ENCODE measurements at regions not wholly inside any gene's neighbourhood (a gene's known extent, or its start where the extent isn't known, plus 50 kb on each side); places are given as distances from the start of the nearest gene placed in this dataset.

DNA sequence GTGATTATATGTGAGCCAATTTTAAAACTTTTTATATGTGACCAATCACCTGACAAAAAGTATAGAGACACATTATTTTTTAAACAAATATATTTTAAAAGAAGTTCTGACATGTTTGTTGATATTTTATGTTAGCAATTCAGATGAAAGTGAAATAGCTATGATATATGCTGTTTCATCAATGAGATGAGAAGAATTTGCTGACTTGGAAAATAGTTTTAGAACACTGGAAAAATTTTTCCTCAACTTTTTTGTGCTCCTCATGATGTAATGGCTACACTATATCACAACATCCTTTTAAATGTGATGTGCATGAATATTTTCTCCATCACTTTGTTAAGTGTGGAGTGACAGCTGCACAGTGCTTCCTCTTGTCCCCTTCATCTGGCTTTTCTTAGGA lies 434.0 kb downstream of the PLCL1 start:
- H2AFZ ChIP-seq (ENCODE audit: low read length): no peak overlapping the region
- no peaks in the 10 kb centered on the region for H3K9me2 ChIP-seq (replicated peaks; ENCODE audit: insufficient read depth, low read length)
- no peaks in the 10 kb centered on the region for H4K20me1 ChIP-seq (ENCODE audit: insufficient read depth, low read length)
- no peaks in the 10 kb centered on the region for H3K27me3 ChIP-seq (replicated peaks; ENCODE audit: insufficient read depth, low read length)
- H3K4me3 ChIP-seq (ENCODE audit: low read length): no peak overlapping the region
- H3K79me2 ChIP-seq (ENCODE audit: low read length): no peaks in the 10 kb centered on the region
- H3K4me1 ChIP-seq (ENCODE audit: low read length): no peaks in the 10 kb centered on the region
- no peak overlapping the region for H3K27ac ChIP-seq (ENCODE audit: low read length)
- H3K9ac ChIP-seq (ENCODE audit: low read length): no peak overlapping the region
- no peaks in the 10 kb centered on the region for H3K36me3 ChIP-seq (replicated peaks; ENCODE audit: insufficient read depth, low read length)
- H3K9me3 ChIP-seq (replicated peaks; ENCODE audit: insufficient read depth, low read length): no peaks in the 10 kb centered on the region
- DNase-seq: no peak
- no peaks in the 10 kb centered on the region for H3F3A ChIP-seq (ENCODE audit: insufficient read depth, low read length)
- no peak overlapping the region for H3K4me2 ChIP-seq (ENCODE audit: low read depth, low read length)
- TF ChIP-seq, protein P1, sequence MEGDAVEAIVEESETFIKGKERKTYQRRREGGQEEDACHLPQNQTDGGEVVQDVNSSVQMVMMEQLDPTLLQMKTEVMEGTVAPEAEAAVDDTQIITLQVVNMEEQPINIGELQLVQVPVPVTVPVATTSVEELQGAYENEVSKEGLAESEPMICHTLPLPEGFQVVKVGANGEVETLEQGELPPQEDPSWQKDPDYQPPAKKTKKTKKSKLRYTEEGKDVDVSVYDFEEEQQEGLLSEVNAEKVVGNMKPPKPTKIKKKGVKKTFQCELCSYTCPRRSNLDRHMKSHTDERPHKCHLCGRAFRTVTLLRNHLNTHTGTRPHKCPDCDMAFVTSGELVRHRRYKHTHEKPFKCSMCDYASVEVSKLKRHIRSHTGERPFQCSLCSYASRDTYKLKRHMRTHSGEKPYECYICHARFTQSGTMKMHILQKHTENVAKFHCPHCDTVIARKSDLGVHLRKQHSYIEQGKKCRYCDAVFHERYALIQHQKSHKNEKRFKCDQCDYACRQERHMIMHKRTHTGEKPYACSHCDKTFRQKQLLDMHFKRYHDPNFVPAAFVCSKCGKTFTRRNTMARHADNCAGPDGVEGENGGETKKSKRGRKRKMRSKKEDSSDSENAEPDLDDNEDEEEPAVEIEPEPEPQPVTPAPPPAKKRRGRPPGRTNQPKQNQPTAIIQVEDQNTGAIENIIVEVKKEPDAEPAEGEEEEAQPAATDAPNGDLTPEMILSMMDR (IDR thresholded peaks at IDR 0.05; ENCODE audit: low read length): no peak
- TF ChIP-seq EZH2phosphoT487 (IDR thresholded peaks at IDR 0.05; ENCODE audit: low read length): no peak
- TF ChIP-seq EZH2 (optimal IDR thresholded peaks at IDR 0.05; ENCODE audit: low read depth, low read length): no peak

DNA sequence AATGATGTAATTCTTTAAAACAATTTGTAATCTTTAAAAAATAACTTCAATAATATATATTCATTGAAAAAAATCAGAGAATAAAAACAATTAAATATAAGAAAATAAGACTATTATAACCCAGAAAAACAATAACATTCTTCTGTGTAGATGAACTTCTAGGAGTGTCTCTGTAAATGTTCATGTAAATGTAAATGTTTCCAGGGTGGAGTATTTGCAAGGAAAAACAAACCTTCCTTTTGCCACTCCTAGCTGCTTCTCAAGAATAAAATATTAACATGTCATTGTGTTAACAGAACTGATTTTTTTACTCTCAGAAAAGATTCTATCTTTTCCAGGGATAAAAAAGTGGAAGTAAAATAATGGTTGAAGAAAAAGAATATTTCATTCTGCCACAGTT lies 431.9 kb downstream of the PLCL1 start:
- Histone ChIP-seq H2AFZ (ENCODE audit: low read length) (no peak overlapping the region), H3K27me3 (replicated peaks; ENCODE audit: insufficient read depth, low read length) (no peaks in the 10 kb centered on the region)

DNA sequence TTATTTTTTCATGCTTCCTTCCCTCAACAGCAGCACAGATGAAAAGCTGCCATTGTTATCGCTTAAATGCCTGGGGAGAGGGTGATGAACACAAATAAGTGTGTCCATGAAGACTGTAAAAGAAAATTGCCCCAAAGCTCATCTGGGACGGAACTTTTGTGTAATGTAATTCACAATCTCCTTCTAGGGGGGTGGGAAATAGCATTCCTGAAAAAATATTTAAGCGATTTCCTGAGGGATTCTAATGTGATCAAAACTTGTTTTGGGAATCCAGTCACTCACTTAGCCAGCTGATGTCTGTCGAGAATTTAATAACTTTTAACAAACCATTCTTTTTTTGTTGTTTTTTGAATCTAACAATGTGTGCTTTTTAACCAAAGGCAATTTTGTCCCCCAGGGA lies 427.9 kb downstream of the PLCL1 start:
- H3F3A ChIP-seq (ENCODE audit: insufficient read depth, low read length): no peaks in the 10 kb centered on the region
- H4K20me1 ChIP-seq (ENCODE audit: insufficient read depth, low read length): no peaks in the 10 kb centered on the region
- no peak overlapping the region for H3K4me3 ChIP-seq (ENCODE audit: low read length)
- H3K9me3 ChIP-seq (replicated peaks; ENCODE audit: insufficient read depth, low read length): no peaks in the 10 kb centered on the region
- H3K27ac ChIP-seq (ENCODE audit: low read length): no peak overlapping the region
- H3K9me2 ChIP-seq (replicated peaks; ENCODE audit: insufficient read depth, low read length): no peaks in the 10 kb centered on the region
- no peak for DNase-seq
- no peaks in the 10 kb centered on the region for H3K79me2 ChIP-seq (ENCODE audit: low read length)
- no peaks in the 10 kb centered on the region for H3K36me3 ChIP-seq (replicated peaks; ENCODE audit: insufficient read depth, low read length)
- H3K4me1 ChIP-seq (ENCODE audit: low read length): no peaks in the 10 kb centered on the region
- H2AFZ ChIP-seq (ENCODE audit: low read length): no peak overlapping the region
- no peak overlapping the region for H3K9ac ChIP-seq (ENCODE audit: low read length)
- H3K27me3 ChIP-seq (replicated peaks; ENCODE audit: insufficient read depth, low read length): no peaks in the 10 kb centered on the region
- TF ChIP-seq EZH2 (optimal IDR thresholded peaks at IDR 0.05; ENCODE audit: low read depth, low read length): no peak
- no peak overlapping the region for H3K4me2 ChIP-seq (ENCODE audit: low read depth, low read length)

More for the DNA sequence above, 431.9 kb downstream of the PLCL1 start:
- H3K36me3 ChIP-seq (replicated peaks; ENCODE audit: insufficient read depth, low read length): no peaks in the 10 kb centered on the region
- H3K9me3 ChIP-seq (replicated peaks; ENCODE audit: insufficient read depth, low read length): no peaks in the 10 kb centered on the region
- H3K4me1 ChIP-seq (ENCODE audit: low read length): no peaks in the 10 kb centered on the region
- no peaks in the 10 kb centered on the region for H3K9me2 ChIP-seq (replicated peaks; ENCODE audit: insufficient read depth, low read length)
- H3K79me2 ChIP-seq (ENCODE audit: low read length): no peaks in the 10 kb centered on the region
- TF ChIP-seq, protein P1 (IDR thresholded peaks at IDR 0.05; ENCODE audit: low read length): no peak
- TF ChIP-seq EZH2phosphoT487 (IDR thresholded peaks at IDR 0.05; ENCODE audit: low read length): no peak
- no peak for TF ChIP-seq EZH2 (optimal IDR thresholded peaks at IDR 0.05; ENCODE audit: low read depth, low read length)
- no peaks in the 10 kb centered on the region for H4K20me1 ChIP-seq (ENCODE audit: insufficient read depth, low read length)
- H3K4me2 ChIP-seq (ENCODE audit: low read depth, low read length): no peak overlapping the region
- H3F3A ChIP-seq (ENCODE audit: insufficient read depth, low read length): no peaks in the 10 kb centered on the region
- H3K4me3 ChIP-seq (ENCODE audit: low read length): no peak overlapping the region
- no peak overlapping the region for H3K9ac ChIP-seq (ENCODE audit: low read length)
- no peak for DNase-seq
- no peak overlapping the region for H3K27ac ChIP-seq (ENCODE audit: low read length)

DNA sequence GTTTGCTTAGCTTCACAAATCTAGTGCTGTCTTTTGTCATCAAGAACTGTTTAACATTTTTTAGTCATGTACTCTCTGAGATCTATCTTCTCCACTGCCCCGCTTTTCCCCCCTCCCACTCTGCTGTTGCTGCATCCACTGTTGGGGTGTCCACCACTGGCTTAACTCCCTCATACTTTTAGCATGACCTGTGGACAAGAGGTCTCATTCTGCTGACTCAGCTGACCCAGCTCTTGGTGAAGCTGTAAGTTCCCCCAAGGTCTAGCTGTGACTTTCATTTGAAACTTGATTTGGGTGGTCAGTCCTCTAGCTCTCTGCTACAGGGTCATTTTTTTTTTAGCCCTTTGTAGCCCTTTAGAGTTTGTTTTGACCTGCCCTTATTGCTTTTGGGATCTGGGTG lies 427.2 kb downstream of the PLCL1 start:
- H3K4me3 ChIP-seq (ENCODE audit: low read length): no peak overlapping the region
- no peaks in the 10 kb centered on the region for H3K79me2 ChIP-seq (ENCODE audit: low read length)
- TF ChIP-seq, protein P1 (IDR thresholded peaks at IDR 0.05; ENCODE audit: low read length): no peak
- TF ChIP-seq EZH2phosphoT487 (IDR thresholded peaks at IDR 0.05; ENCODE audit: low read length) (no peak), EZH2 (optimal IDR thresholded peaks at IDR 0.05; ENCODE audit: low read depth, low read length) (no peak)
- H3K9me3 ChIP-seq (replicated peaks; ENCODE audit: insufficient read depth, low read length): no peaks in the 10 kb centered on the region
- no peak overlapping the region for H3K27ac ChIP-seq (ENCODE audit: low read length)
- no peaks in the 10 kb centered on the region for H3F3A ChIP-seq (ENCODE audit: insufficient read depth, low read length)
- no peaks in the 10 kb centered on the region for H3K36me3 ChIP-seq (replicated peaks; ENCODE audit: insufficient read depth, low read length)
- H3K4me2 ChIP-seq (ENCODE audit: low read depth, low read length): no peak overlapping the region
- DNase-seq: no peak
- H3K9ac ChIP-seq (ENCODE audit: low read length): no peak overlapping the region
- H3K4me1 ChIP-seq (ENCODE audit: low read length): no peaks in the 10 kb centered on the region
- no peaks in the 10 kb centered on the region for H3K27me3 ChIP-seq (replicated peaks; ENCODE audit: insufficient read depth, low read length)
- H3K9me2 ChIP-seq (replicated peaks; ENCODE audit: insufficient read depth, low read length): no peaks in the 10 kb centered on the region
- H2AFZ ChIP-seq (ENCODE audit: low read length): no peak overlapping the region
- H4K20me1 ChIP-seq (ENCODE audit: insufficient read depth, low read length): no peaks in the 10 kb centered on the region
